DMS 273 treated with DMSO at 0.1 percent for 48 hours (cell line): ENCODE measurements at regions not wholly inside any gene's neighbourhood (a gene's known extent, or its start where the extent isn't known, plus 50 kb on each side); places are given as distances from the start of the nearest gene placed in this dataset.
A peak's percentile ranks its signal among the peaks of the same experiment; 100 is the strongest.

Source experiments
- DNase-seq: peaks from one replicate; lab custom pipeline; 2025; lab: John Stamatoyannopoulos, UW

DNA sequence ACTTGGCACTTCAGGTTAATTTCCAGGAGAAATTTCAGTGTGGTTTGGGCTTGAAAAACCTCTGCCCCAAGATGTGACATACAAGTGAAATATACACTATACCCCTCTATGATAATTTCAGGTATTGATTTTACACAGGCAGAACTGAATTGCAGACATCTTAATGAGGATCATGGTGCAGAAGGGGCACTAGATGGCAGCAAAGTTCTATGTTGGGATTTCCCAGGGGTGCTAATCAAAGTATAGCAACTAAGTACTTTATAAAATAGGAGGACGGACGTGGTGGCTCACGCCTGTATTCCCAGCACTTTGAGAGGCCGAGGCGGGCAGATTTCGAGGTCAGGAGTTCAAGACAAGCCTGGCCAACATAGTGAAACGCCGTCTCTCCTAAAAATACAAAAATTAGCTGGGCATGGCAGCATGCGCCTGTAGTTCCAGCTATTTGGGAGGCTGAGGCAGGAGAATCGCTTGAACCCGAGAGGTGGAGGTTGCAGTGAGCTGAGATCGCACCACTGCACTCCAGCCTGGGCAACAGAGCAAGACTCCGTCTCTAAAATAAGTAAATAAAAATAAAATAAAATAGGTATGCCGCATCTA, 555.7 kb downstream of the ETS1 start:
- peak; percentile 7 for DNase-seq

DNA sequence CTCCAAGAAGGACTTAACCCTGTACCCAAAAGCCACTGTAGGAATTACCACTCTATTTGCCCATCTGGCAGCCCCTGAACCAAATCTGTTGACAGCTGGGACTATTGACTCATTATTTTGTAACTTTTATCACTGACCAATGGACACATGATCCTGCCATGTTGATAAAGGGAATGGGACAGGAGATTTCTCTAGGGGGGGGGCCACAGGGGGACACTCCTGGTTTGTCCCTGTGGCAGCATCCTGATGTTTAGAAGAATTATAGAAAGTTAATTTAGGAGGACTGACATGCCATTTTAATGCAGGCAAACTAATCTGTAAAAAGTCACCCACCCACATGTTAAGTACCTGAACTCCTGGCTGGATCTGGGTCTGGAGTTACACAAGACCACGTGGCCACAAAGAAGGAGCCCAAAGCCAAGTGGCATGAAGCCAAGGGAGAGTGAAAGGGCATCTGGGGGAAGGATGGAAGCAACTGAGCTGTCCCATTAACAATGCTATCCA, 558.1 kb downstream of the ETS1 start:
- peak; percentile 6 for DNase-seq

DNA sequence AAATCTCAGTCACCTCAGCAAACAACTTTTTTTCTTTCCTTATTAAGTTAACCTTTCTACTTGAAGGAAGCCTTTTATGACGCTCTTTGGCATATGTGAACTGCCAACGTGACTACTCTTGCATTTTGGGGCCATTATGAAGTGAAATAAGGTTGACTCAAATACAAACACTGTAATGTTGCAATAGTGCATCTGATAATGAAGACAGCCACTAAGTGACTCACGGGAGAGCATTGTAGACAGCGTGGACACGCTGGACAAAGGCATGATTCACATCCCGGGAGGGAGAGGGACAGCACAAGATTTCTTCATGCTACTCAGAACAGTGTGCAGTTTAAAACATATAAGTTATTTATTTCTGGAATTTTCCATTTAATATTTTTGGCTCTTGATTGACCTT, 560.8 kb downstream of the ETS1 start:
- DNase-seq = no peak

DNA sequence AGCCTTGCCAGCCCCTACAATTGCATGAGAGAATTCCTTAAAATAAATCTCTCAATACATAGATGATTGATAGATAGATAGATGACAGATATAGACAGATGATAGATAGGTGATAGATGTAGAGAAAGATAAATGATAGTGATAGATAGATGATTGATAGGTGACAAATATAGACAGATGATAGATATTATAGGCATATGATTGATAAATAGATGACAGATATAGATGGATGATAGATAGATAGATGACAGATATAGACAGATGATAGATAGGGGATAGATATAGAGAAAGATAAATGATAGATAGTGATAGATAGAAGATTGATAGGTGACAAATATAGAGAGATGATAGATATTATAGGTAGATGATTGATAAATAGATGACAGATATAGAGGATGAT, 564.6 kb downstream of the ETS1 start:
- DNase-seq = no peak

DNA sequence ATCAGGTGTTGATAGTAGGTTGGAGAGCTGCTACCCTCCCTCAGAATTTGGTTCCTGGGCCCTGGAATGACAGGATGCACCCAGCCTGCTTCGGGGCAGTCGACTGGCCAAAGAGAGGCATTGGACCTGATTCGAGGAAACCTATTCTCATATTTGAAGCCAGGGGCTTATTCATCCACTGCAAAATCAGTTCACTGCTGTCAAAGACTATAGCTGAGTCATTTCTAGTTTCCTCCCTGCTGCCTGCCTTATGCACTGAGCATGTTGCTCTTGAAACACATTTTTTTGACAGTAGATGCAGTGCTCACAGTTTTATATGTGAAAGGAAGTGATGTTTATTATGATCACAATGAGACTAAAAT, 565.4 kb downstream of the ETS1 start:
- no peak for DNase-seq

DNA sequence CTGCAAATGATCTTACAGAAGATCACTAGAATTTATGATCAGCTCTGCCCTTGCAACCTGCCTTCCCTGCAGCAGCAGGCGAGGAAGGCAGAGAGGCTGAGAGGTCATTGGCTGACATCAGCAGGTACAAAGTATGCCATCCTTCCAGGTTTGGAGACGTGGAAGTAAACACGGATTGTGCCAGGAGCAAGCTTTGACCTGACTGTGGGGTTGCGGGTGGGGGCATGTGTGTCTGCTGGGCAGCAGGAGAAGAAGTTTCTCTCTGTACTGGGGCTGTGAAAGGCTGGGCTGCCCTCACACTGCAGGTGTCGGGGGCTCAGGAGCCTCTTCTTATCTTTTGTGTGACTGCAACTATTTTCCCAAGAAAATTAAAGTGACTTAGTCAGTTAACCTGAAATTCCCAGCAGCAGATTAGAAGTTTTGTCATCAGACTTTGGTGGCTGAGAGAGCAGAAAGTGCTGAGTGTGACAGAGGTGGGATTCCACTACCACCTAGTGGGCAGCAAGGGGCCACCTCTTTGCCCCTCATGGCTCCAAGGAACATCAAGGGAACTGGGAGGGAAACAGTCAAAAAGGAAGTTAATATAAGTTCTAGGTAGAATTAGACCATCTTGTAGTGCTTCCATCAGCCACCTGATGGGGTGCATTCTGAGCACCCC, 565.9 kb downstream of the ETS1 start:
- DNase-seq = no peak

DNA sequence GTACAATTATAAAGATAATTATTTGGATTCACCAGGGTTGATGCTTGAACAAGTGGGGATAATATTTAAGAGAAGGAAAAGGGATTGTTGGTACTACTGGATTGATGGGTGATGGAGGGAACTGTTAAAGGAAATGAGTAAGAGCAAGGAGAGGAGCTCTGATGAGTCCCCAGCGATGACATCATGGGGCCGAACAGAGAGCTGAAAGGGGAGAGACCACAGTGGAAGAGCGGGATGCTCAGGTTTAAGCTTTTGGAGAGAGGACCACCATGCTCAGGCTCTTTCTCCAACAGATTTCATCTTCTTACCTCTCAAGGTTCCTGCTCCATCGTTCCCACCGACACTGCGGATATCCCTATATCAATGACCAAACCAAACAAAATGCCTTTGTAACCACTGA, 568.7 kb downstream of the ETS1 start:
- DNase-seq = no peak

DNA sequence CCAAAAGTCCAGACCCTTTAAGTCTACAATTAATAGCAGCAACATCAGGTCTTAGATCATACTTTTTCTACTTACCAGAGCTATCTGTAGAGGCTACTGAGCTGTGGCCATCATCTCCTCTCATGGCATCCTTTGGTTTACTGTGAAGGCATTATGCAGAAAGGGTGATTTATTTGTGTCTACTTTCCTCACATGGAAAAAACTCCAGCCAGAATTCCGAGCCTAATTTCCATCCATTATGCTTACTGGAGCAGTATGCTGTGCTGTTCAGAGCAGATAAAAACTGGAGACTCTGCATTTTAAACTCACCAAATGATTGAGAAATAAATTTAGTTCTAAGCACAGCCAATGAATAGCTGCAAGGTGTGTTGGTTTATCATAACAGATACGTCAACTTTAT, 581.8 kb downstream of the ETS1 start:
- DNase-seq = no peak

DNA sequence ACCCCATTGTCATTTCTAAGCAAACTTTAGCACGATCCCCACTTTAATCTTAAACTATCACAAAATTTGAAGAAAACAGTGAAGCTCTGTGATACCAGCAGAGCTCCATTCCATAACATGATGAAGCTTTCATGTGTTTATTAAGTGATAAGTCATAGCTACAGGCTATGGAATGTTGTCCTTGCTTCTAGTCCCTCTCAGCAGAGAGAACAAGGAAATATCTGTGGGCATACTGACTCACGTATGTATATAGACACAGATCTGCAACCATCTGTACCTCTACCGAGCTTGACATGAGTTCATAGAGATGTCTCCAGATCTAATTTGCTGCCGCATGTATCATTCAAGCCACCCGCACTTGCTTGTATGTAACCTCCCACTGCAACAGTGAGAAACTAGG, 588.9 kb downstream of the ETS1 start:
- DNase-seq = no peak

DNA sequence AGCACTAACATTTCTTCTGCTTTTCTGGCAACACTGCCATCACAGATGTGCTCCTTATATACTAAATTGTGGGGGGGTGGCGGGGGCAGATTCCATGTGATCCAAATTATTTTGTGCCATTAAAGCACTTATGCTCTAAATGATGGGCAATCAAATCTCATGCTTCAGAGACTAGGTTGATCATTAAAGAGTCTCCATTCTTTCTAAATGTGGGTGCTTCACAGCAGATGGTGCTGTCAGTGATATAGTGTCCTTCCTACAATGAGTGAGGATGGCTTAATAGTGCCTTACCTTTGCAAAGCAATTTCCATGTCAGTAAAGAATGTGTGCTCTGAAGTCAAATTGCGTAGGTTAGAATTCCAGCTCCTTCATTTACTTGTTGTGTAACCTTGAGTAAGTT, 589.8 kb downstream of the ETS1 start:
- no peak for DNase-seq

DNA sequence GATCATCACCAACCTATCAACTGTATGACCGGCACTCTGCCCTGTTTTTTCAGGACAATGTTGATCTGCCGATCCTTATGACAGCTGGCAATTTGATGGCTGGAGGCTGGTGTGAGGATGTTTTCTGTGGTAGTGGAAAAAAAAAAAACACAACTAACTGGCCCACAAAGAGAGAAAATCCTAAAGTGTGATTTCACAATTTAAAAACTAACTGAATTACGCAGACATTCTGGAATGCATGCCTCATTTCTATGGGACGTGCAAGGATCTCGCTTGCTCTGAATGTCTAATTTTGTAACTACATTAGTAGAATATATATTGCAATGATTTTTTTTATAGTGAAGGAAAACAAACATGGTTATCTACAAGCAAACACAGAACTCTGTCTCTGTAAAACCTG, 590.5 kb downstream of the ETS1 start:
- DNase-seq = no peak

DNA sequence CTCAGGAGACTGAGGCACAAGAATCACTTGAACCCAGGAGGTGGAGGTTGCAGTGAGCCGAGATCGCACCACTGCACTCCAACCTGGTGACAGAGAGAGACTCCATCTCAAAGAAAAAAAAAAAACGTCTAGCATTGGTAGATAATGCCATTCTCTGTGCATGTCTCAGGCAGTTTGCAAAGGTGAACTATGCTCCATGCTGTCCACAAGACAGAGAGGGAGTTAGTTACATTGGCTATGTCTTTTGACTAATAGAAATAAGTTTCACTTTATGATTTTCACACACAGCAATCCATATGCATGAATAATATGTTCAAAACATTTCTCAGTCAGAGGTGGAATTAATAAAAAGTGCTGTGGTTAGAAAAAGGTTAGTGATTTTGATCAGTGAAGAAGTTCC, 591.4 kb downstream of the ETS1 start:
- no peak for DNase-seq

DNA sequence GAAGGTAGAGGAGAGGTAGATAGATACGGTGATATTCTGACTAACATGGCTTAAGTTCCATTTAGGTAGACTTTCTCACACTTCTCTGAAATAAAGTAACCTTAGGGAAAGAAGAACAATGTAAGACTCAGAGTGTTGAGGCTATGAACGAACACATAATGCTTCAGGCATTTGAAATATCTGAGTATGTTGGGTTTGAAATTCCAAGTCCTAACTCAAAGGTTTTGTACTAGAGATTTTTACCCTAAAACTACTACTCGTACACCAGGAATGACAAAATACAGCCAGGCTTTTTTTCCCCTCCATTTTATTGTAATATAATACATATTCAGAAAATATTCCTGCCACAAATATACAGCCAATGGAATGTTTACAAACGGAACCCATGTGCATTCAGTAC, 592.6 kb downstream of the ETS1 start:
- DNase-seq = no peak

DNA sequence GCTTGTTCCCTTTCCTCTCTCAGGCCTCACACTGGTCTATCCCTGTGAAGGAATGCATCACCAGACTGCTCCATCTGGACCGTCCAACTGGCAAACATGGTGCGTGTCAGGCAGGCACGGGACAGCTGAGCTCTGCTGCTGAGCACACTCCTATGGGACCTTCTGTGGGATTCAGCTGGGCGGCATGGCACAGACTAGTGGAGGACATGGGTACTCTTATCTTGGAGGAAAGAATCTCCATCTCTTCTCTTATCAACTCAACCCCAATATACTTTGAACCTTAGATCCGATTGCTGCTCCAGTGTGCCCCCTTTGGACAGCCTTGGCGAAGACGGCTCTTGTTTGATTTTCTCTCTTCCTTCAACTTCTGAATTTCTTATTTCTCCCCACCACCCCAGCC, 593.6 kb downstream of the ETS1 start:
- no peak for DNase-seq

DNA sequence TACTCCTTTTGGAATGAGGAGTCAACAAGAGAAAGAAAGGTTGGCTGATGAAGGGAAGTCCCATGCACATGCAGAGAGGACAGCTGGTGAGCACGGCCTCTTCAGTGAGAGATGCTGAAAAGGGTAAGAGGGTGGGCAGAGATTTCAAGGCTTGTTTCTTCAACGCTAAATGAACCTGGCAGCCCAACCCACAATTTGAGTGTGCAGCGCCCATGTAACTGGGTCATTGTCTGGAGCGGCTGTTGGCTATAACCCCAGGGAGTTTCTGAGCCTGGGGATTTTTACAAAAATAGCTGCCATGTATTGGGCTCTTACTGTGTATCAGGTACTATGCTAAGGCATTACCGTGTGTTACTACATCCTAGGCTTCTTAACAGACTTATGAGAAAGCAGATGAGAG, 594.1 kb downstream of the ETS1 start:
- no peak for DNase-seq

DNA sequence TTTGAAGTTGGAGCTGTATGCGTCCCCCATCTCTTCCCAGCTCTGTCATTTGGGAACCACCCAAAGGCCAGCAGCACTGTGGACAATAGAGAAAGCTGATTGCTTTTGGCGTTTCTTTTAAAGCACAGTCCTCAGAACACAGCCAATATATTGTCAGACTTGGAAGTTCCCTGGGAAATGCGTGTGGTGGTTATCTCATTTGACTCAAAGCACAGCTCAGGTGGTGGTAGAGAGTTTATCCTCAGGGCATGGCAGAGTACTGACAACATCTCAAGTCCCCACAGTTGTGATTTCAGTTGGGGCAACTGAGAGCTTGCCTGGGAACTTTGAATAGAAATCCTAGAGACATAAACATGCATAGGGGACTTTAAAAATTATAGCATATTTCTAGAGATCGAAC, 601.3 kb downstream of the ETS1 start:
- DNase-seq = no peak

DNA sequence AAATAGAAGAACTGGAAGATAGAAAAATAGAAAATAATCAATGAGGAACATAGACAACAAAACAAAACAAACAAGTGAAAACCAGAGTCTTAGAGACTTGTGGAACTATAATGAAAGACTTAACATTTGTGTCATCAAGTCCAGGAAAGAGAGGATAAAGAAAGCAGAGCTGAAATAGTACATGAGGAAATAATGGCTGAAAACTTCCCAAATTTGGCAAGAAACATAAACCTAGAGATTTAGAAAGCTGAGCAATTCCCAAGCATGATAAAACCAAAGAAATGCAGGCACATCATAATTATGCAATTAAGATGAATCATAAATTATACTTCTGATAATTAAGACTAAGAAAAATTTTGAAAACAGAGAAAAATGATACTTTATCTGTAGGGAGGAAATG, 614.5 kb downstream of the ETS1 start:
- DNase-seq = no peak

DNA sequence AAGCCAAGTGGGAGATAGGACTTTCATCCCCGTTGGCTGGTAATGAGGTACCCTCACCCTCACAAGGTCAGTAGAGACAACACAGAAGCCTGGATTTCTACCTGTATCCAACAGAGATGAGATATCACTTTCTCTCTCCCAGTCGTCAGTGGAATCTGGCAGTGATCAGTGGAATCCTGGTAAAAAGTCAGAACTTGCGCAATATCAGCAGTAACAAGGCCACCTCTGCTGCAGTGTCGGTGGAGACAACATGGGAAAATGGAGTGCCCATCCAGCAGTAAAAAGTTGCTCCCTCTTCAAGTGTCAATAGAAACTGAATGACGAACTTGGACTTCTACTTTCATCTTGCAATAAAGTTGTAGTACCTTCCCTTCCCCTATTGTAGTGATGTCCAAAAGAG, 615.9 kb downstream of the ETS1 start:
- DNase-seq = no peak

DNA sequence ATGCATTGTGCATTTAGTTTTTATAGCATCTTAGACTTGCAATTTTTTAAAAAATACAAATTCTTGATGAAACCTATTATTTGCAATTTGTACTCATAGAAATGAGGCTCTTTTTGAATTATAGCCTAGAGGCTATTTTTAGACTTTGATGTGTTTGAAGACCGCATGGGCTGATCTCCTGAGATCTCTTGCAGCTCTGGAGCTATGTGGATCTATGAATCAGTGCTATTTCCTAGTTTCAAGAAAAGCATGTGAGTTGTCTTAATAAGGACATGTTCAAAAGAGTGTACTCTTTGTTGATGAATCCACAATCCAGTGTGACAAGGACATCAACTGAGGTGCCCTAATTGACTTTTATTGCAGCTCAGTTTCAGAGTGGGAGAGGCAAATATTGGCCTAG, 620.5 kb downstream of the ETS1 start:
- DNase-seq = no peak

DNA sequence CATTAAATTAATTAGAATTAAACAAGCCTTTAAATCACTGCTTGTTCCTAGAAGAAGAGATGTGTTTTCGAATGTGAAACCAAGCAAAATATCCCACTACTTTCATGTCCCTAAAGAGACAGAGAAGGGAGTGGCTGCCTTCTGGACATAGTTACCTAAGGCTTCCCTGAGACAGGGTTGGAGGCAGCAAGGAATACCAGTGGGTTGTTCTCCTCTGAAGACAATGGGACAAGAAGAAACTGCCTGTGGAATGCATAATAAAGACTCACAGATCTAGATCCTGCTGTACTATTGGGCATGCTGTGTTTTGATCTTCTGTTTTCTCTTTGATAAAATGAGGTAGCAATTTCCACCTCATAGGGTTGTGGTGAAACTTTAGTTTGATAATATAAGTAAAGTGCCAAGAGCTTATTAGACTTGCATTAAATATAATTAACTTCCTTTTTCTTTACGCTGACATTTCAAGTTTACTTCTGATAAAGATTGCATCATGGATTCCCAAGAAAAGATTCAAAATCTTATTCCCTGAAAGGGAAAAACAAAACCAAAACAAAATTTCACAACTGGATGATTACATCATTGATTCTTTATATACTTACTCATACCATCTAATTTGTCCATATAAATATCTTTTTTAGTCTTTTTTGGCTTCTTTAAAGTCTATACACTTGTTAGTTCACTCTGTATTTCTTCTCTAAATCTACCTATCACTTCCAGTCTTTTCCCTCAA, 621.3 kb downstream of the ETS1 start:
- DNase-seq = no peak

DNA sequence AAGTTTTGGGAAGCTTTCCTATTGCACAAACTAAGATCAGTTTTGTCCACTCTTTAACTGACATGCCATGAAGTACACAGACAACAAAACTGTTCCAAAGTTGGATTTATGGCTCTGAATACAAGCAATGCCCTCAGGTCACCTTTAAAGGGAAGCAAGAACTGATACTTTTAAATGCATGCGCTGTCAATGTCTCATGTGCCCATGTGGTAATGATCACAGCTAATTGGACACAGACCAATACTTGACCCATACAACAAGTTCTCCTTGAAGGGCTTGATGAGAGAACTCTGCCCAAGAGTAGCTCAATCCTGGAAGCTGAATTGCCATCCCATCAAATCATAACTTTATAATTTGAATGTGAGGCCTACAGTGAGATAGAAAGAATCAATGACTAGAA, 624.9 kb downstream of the ETS1 start:
- DNase-seq = no peak

DNA sequence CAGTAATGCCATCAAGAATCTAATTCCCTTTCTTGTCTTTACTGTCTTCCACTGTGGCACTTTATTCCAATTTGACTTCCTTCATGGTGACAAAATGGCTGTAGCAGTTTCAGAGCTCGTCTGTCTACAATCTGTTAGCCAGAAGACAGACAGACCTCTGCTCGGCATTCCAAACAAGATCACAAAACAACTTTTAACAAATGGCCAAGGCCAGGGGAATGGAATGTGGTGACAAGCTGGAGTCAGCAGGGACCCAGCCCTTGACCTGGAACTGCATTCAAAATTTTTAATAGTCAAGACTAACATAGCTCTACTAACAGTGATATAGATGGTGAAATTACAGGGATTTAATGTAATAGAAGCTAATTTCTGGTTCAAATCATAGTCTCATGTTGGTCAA, 637.2 kb downstream of the ETS1 start:
- DNase-seq = no peak

DNA sequence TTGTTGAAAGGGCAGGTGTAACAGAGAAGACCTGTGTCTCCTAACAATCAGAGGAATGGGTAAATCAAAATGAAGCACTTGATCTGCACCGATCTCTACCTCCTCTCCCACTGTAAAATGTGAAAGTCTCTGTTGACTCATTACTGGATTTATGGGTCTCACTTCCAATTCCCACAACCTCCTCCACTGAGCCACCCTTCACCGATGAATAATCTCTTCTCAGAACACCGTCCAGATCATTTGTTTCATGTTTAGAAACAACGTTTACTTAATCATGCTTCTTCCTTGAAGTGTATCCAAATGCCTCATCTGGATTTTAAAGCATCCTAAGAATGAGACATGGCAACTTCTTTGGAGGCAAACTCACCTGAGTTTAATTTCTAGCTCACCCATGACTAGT, 643.6 kb downstream of the ETS1 start:
- DNase-seq = no peak

DNA sequence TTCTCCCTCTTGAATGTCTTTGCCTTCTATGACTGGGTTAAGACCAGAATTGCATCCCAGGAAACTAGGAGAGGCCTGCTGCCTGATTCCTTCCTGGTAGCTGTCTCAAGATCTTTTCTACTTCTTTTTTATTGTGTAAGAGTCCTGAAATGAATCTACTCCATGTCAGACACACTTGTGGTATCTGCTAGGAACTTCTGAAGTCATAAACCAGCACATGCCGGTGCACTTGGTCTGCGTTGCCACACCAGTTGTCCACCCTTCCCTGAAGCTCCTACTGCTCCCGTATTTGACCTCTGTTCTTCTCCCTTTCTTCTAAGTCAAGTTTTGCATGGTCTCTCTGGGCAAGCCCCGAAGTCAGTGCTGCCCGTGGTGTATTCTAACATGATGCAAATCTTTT, 644.2 kb downstream of the ETS1 start:
- no peak for DNase-seq
